Heart left ventricle (tissue), 16 donors: ENCODE measurements at regions not wholly inside any gene's neighbourhood (a gene's known extent, or its start where the extent isn't known, plus 50 kb on each side); places are given as distances from the start of the nearest gene placed in this dataset.

ENCODE experiments used
- ATAC-seq, 4 donors: fragments of 200-7000 bp; cut with Tn5 transposase; one replicate each; pipeline ENCODE4 v1.9.1; 2020 to 2022; ENCODE audit warnings: moderate library complexity in 4 of 4, mild to moderate bottlenecking in 3 of 4, moderate number of reproducible peaks in 1 of 4
- DNase-seq, 5 donors: peaks; one replicate each; pipeline ENCODE4 v3.0.0-alpha.2; 2020
- H3K27ac ChIP-seq, 12 donors: fragments of 200-600 bp; sonication (generic) in 4 of 12; one replicate each; pipeline versions ENCODE4 v1.5.0 to v1.8.0; 2016 to 2022; ENCODE audit warnings: mild to moderate bottlenecking in 2 of 12
- H3K27me3 ChIP-seq, 9 donors: fragments of 200-600 bp; sonication (generic) in 2 of 9; one replicate each; pipeline versions ENCODE4 v1.5.1 to v1.8.0; 2016 to 2022; ENCODE audit warnings: mild to moderate bottlenecking in 3 of 9
- H3K36me3 ChIP-seq, 9 donors: fragments of 200-600 bp; sonication (generic) in 2 of 9; one replicate each; pipeline versions ENCODE4 v1.5.0 to v1.8.0; 2018 to 2022; ENCODE audit warnings: mild to moderate bottlenecking in 2 of 9
- H3K4me1 ChIP-seq, 12 donors: fragments of 200-600 bp; sonication (generic) in 4 of 12; one replicate each; pipeline versions ENCODE4 v1.5.0 to v1.8.0; 2016 to 2022; ENCODE audit warnings: mild to moderate bottlenecking in 3 of 12
- H3K4me3 ChIP-seq, 12 donors: fragments of 200-600 bp; sonication (generic) in 4 of 12; one replicate each; pipeline versions ENCODE4 v1.5.0 to v1.8.0; 2017 to 2022; ENCODE audit warnings: mild to moderate bottlenecking in 9 of 12, moderate library complexity in 4 of 12
- H3K9me3 ChIP-seq, 12 donors: fragments of 200-600 bp; sonication (generic) in 4 of 12; one replicate each; pipeline versions ENCODE4 v1.5.0 to v1.8.0; 2016 to 2022; ENCODE audit warnings: mild to moderate bottlenecking in 1 of 12
- CTCF ChIP-seq, 12 donors: fragments of 200-600 bp; sonication (generic) in 4 of 12; IDR thresholded peaks; one replicate each; pipeline versions ENCODE4 v1.5.0 to v1.8.0; 2018 to 2022; ENCODE audit warnings: antibody characterized with exemption in 12 of 12, mild to moderate bottlenecking in 5 of 12
- POLR2A ChIP-seq, 2 donors: fragments of 450-650 bp; IDR thresholded peaks; one replicate each; pipeline ENCODE4 v1.6.1; 2017; ENCODE audit warnings: antibody characterized with exemption in 2 of 2, mild to moderate bottlenecking in 2 of 2, moderate library complexity in 2 of 2
- WGBS, 4 donors: extraction: QIAGEN DNeasy Blood & Tissue Kit in 2 of 4; methylation state at CpG; one replicate each; pipeline versions ENCODE4 v1.1.5 to v1.1.7; 2013 to 2018; 5-methylcytosine and 5-hydroxymethylcytosine counted together
- intact Hi-C, 10 donors: fragments of 100-400 bp; cut with DNase I; formaldehyde crosslinking; loops; one replicate each; pipeline versions ENCODE4 v1.11.1 to v1.14.2; 2022
- donor health status: ischemic (EF 13 %, LVEDD 7.1; RV severe dilation, severe dysfunction).
- donor health status: healthy with polysubstance abuse.
- donor health status: DM: no; HTN: yes; CAD: no.
- donor health status: DM: no; HTN: no; CAD: no.
- donor health status: ischemic (EF 25% LVEDD 6.9; RV normal size, moderate dysfunction).
- donor health status: ischemic (EF 25% LVEDD 5.7; RV mildly dilated, moderate dysfunction).
- donor health status: healthy.
- donor health status: DM: yes; HTN: yes; CAD: no.
- donor health status: ischemic (EF 35%, LVEDD 5.7; RV mildly dilated, moderate dysfunction).
- donor health status: nonischemic (EF 11% LVEDD 7.7; RV severe dilation, severe dysfunction).
- donor health status: DM: yes; HTN: yes; CAD: no.
- donor health status: PGD.
- donor health status: ischemic (EF 29% LVEDD 5.4; RV normal size, mild dysfunction).
- donor health status: nonischemic (EF 23%, LVEDD 6.1; RV moderate dilation, normal function).

GRCh38 chr22:46060292-46061123 is 83.5 kb upstream of the WNT7B start:
- Histone ChIP-seq H3K27ac (peak overlapping the region; percentile 13 to 100 (median 99)), H3K4me3 (peak overlapping the region in 2 of 12 donors; percentile 14 to 41), H3K9me3 (no peaks in the 10 kb centered on the region), H3K4me1 (peaks cover 26 to 96% (median 84%) of the 10 kb centered on the region in 12 donors), H3K27me3 (no peaks in the 10 kb centered on the region), H3K36me3 (peaks cover 0 to 2% (median 0%) of the 10 kb centered on the region in 9 donors)
- ATAC-seq = no peak
- intact Hi-C loops = no loop called here
- TF ChIP-seq CTCF (IDR thresholded peaks at IDR 0.05) (no peak), POLR2A (IDR thresholded peaks at IDR 0.05) (no peak)
- DNase-seq = no peak
- 79 to 87% (median 83%) methylated on average over 14 of the region's 14 CpGs for WGBS, 4 donors

- H3K9me3 ChIP-seq = no peaks in the 10 kb centered on the region
- H3K36me3 ChIP-seq = peaks cover 0 to 2% (median 0%) of the 10 kb centered on the region in 9 donors
- H3K27me3 ChIP-seq = no peaks in the 10 kb centered on the region
- TF ChIP-seq CTCF (IDR thresholded peaks at IDR 0.05) (no peak), POLR2A (IDR thresholded peaks at IDR 0.05) (no peak)
- 67 to 82% (median 77%) methylated on average over 18 to 38 of the region's 38 CpGs for WGBS, 4 donors
- H3K4me3 ChIP-seq = peak overlapping the region in 4 of 12 donors; percentile 14 to 41 (median 24)
- intact Hi-C loops = no loop called here
- peaks cover 26 to 96% (median 84%) of the 10 kb centered on the region in 12 donors for H3K4me1 ChIP-seq
- H3K27ac ChIP-seq = peak overlapping the region; percentile 23 to 100 (median 76)
- no peak for DNase-seq
- no peak for ATAC-seq
Observed at GRCh38 chr22:46061124-46061500, 84.2 kb upstream of the WNT7B start.

GRCh38 chr22:46061501-46062231 is 84.7 kb upstream of the WNT7B start:
- WGBS, 4 donors = 82 to 87% (median 84%) methylated on average over 68 to 79 of the region's 79 CpGs
- peaks cover 23 to 96% (median 83%) of the 10 kb centered on the region in 12 donors for H3K4me1 ChIP-seq
- intact Hi-C loops = no loop called here

More at GRCh38 chr22:46061501-46062231, 84.7 kb upstream of the WNT7B start:
- Histone ChIP-seq H3K27me3 (no peaks in the 10 kb centered on the region), H3K9me3 (no peaks in the 10 kb centered on the region), H3K4me3 (peak overlapping the region in 3 of 12 donors; percentile 14 to 41 (median 28)), H3K27ac (peak overlapping the region; percentile 23 to 100 (median 99)), H3K36me3 (peaks cover 0 to 2% (median 0%) of the 10 kb centered on the region in 9 donors)
- ATAC-seq (peak in 1 of 4 donors; percentile 2), DNase-seq (peak in 1 of 5 donors; percentile 35)
- TF ChIP-seq CTCF (IDR thresholded peaks at IDR 0.05) (no peak), POLR2A (IDR thresholded peaks at IDR 0.05) (no peak)
